ENCODE measurements at regions not wholly inside any gene's neighbourhood (a gene's known extent, or its start where the extent isn't known, plus 50 kb on each side); places are given as distances from the start of the nearest gene placed in this dataset.
"Not testable (repeated sequence)": the region's sequence is repeated elsewhere in the genome, so short reads cannot be mapped to it uniquely, and the experiment has no call there.

DNA sequence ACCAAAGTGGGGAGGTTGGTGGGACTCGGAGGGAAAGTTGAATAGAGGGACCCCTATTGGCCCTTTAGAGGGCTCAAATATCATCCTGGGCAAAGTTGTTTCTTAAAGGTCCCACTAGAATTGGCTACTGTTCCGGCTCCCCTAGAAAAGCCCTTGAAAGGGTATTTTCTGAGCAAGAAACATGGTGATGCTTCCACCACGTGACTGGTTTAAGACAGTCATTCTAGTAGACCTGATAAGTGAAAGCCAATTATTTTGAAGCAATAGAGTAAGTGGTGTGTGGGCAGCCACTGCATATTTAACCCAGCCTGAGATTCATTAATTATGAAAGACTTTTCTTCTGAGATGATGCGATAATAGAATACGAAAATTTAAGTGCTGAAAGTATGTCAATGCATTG, 253.3 kb downstream of the BCL2L11 start:
- TF ChIP-seq, protein P1, sequence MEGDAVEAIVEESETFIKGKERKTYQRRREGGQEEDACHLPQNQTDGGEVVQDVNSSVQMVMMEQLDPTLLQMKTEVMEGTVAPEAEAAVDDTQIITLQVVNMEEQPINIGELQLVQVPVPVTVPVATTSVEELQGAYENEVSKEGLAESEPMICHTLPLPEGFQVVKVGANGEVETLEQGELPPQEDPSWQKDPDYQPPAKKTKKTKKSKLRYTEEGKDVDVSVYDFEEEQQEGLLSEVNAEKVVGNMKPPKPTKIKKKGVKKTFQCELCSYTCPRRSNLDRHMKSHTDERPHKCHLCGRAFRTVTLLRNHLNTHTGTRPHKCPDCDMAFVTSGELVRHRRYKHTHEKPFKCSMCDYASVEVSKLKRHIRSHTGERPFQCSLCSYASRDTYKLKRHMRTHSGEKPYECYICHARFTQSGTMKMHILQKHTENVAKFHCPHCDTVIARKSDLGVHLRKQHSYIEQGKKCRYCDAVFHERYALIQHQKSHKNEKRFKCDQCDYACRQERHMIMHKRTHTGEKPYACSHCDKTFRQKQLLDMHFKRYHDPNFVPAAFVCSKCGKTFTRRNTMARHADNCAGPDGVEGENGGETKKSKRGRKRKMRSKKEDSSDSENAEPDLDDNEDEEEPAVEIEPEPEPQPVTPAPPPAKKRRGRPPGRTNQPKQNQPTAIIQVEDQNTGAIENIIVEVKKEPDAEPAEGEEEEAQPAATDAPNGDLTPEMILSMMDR (IDR thresholded peaks at IDR 0.05), result not testable (repeated sequence)
- not testable (repeated sequence) for TF ChIP-seq POLR2A (IDR thresholded peaks at IDR 0.05)

Measured in sigmoid colon (tissue), 3 donors.